ENCODE measurements at regions not wholly inside any gene's neighbourhood (a gene's known extent, or its start where the extent isn't known, plus 50 kb on each side); places are given as distances from the start of the nearest gene placed in this dataset.

GRCh38 chr18:55166260-55166598, 207.0 kb upstream of the CCDC68 start:
- peak; percentile 16 for DNase-seq (ENCODE audit: low read depth)

- DNase-seq (ENCODE audit: low read depth), result no peak
Observed at GRCh38 chr18:55163550-55163949, 204.3 kb upstream of the CCDC68 start.

DNA sequence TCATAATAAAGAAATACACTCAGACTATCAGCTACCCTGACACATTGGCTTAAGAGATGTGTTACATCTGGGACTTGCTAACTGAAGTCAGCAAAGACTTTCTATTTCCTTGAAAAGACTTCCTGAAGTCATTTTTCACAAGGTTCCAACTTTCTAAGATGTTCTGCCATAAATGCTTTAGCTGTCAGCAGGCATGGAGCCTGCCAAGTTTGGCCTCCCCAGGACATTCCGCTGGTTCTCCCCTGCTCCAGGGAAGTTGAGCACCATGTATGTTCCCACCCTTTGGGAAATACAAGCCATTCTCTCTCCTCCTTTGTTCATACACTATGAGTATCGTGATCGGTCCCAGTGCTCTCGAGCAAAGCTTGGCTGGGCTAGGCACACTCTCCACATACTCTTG, 202.7 kb upstream of the CCDC68 start:
- no peak for DNase-seq (ENCODE audit: low read depth)

- no peak for DNase-seq (ENCODE audit: low read depth)
Observed at GRCh38 chr18:55159027-55159426, 199.8 kb upstream of the CCDC68 start.

GRCh38 chr18:55158570-55158969, 199.3 kb upstream of the CCDC68 start:
- DNase-seq (ENCODE audit: low read depth), result no peak

GRCh38 chr18:55153346-55153745, 194.1 kb upstream of the CCDC68 start:
- no peak for DNase-seq (ENCODE audit: low read depth)

DNA sequence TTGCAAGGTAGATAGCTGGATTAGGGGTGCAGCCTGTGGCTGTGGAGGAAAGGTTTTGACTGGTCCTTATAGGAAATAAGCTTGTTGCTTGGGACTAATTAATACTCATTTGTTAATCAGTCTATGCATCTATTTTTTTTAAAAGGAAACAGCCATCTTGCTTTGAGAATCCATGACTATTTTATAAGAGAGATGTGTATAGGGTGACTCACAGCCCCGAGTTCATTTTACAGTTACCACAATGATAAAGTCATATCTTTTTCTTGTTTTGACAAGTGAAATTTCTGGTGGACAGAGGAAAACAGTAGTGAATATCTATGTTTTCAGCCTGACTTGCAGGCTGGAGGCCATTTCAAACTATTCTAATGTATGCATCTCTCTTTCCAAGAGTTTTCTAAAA, 193.5 kb upstream of the CCDC68 start:
- peak; percentile 13 for DNase-seq (ENCODE audit: low read depth)

DNA sequence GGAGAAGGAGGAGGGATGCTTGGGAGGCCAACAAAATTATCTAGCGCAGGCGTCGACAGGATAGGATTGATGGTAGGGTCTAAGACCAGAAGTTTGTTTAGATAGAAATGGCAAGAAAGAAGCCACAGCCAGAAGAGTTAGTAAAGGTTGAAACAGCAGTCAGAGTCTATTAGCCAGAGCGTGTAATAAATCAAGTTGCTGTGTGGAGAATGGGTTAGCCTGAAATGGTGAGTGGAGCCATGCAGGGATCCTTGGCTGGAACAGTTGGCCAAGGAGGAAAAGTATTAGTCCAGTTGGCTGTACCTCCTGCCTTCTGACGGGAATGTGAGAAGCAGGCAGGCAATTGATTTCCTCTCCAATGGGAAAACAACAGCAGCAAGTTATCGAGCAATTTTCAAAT, 190.7 kb upstream of the CCDC68 start:
- DNase-seq (ENCODE audit: low read depth), result no peak

- no peak for DNase-seq (ENCODE audit: low read depth)
Observed at GRCh38 chr18:55147791-55148190, 188.5 kb upstream of the CCDC68 start.

- no peak for DNase-seq (ENCODE audit: low read depth)
Observed at GRCh38 chr18:55144193-55144930, 185.1 kb upstream of the CCDC68 start.

- no peak for DNase-seq (ENCODE audit: low read depth)
Observed at GRCh38 chr18:55142410-55142809, 183.1 kb upstream of the CCDC68 start.

DNA sequence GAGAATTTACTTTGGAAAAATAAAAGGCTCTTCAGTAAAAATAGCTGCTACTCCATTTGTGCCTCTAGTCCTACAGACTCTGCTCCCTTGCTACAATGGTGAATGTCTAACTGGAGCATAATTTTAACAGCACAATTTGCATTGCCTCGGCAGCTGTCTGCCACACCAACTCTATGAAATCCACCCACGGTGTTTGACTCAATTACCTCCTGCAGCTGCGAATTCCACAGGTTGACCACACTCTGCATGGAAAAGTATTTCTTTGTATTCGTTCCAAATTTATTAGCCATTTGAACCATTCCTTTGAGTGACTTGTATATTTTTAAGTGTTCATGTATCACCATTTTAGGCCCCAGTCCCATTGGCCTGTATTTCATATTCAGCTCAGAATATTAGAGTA, 182.1 kb upstream of the CCDC68 start:
- no peak for DNase-seq (ENCODE audit: low read depth)

GRCh38 chr18:55139836-55140235, 180.6 kb upstream of the CCDC68 start:
- DNase-seq (ENCODE audit: low read depth), result no peak

DNA sequence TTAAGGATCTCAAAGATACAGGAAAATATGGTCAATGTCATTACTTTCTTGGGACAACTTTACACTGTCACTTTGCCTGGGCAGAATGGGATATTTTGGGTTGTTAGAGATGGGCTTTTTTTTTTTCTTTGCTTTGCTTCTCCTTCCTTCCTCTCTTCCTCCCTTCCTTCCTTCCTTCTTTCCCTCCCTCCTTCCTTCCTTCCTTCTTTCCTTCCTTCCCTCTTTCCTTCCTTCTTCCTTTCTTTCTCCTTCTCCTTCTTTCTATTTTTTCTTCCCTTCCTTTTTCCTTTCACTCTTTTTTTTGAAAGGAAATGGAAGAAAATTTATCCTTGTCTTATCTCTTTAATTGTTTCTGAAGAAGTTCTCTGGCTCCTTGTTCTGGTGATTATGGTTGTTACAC, 180.0 kb upstream of the CCDC68 start:
- no peak for DNase-seq (ENCODE audit: low read depth)

DNA sequence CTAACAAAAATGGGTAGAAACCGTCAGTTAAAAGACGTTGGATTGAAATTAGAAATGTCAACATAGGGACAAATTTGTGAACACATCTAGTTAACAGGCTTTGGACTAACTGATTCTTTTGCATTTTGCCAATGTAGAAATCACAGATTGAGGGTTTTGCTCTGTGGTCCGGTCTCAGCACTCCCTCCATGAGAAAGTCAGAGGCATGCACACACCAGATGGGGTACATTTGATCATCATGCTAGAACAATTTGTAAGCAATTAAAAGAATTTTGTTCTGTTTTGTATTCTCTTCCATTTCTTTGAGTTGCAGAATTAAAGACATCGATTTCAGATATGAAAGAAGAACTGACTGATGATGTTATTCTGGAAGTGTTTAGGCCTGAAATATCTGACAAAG, 179.1 kb upstream of the CCDC68 start:
- DNase-seq (ENCODE audit: low read depth), result no peak

DNA sequence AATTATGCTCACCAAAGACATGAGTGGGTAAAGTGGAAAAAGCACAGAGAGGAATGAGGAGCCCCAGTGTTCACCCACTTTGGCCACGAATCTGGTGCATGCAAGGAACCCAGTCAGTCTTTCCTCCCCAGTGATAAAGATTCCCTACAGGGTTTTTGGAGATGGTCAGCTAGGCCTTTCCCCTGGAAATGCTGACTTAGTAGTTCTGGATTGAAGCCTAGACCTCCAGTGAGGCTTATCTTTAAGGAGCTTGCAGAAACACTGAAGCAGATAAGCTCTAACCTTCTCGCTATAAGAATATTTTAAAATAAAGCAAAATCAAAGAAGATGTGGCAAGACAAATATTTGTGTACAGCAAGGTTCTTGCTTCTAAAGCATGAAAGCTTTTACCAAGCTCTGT, 178.3 kb upstream of the CCDC68 start:
- DNase-seq (ENCODE audit: low read depth), result no peak

- DNase-seq (ENCODE audit: low read depth), result no peak
Observed at GRCh38 chr18:55136864-55137263, 177.6 kb upstream of the CCDC68 start.

DNA sequence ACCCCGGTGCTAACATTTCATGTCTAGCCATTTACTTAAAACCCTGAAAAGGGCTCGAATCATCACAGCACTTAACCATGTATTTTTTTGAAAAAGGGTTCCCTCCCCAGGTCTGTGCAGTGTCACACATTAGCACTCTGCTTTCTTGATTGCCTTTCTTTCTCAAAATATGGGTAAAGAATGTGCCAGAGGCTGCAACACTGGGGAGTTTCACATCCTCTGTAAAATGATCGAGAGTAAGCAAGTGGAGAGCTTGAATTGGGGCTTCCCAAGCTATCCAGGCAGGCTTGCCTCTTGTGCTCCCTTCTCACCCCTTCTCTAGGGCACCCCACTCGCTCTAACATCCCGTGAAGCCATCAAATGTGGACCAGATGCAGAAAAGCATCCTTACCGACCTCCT, 177.0 kb upstream of the CCDC68 start:
- no peak for DNase-seq (ENCODE audit: low read depth)

DNA sequence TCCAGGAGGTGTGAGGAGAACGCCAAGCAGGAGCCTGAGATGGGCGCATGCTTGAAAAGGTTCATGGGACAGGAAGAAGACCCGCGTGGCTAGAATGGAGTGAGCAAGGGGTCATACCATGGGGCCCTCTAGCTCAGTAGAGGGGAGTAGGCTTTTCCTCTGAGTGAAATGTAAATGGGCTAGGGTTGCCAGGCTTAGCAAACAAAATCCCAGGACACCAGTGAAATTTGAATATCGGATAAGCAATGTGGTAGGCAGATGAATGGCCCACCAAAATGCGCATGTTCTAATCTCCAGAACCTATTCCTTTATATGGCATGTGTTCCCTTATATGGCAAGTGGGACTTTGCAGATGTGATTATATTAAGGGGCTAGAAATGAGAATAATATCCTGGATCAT, 174.1 kb upstream of the CCDC68 start:
- DNase-seq (ENCODE audit: low read depth), result no peak

DNA sequence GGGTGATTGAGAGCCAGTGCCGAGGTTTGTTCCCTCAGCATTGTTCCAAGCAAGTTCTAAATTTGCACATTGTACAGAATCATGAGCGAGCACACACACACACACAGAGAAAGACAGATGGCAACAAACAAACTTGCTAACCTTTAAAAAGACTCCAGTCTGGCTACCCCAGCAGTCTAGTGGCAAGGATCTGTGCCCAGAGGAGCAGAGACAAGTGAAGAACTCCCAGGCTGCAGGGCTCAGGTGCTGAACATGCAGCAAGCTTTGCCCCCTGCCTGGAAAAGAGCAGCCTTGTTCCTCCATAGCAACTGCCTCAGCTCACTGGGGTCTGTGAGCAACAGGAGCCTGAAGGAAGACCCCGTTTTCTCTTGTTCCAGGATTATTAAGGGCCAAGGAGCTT, 169.2 kb upstream of the CCDC68 start:
- no peak for DNase-seq (ENCODE audit: low read depth)

- DNase-seq (ENCODE audit: low read depth), result no peak
Observed at GRCh38 chr18:55124078-55124763, 165.0 kb upstream of the CCDC68 start.

- no peak for DNase-seq (ENCODE audit: low read depth)
Observed at GRCh38 chr18:55123361-55123760, 164.1 kb upstream of the CCDC68 start.

DNA sequence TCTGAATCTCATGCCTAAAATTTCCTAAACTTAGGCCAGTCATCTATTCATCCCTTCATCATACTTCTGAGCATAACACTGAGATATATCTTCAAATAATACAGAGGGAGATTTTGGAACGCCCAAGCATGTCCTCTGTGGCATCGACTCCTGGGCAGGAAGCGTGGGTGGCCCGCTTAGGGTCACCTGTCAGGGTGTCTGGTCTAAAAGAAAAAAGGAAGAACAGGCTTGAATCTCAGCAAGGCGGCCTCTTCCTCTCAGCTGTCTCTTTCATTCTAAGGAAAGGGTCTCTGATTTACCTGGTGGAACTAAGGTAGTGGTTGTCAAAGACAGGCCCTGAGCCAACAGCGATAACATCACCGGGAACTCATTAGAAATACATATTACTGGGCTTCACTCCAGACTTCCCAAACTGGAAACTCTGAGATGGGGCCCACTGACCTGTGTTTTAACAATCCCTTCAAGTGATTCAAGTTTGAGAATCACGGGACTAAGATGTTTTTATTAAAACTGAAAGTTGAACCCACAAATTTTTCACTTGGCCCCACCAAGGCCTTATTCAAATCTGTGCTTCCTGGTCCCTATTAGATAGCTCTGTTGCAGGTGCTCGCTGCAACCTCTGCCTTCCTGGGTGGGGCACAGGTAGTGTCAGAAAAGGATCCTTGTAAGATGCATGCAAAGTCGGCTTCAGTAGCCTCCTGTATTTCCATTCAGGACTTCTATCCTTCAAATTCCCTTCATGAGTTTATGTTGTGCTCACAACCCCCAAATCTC, 162.3 kb upstream of the CCDC68 start:
- DNase-seq (ENCODE audit: low read depth), result no peak

Measured in RPMI7951 (cell line).